Keratinocyte (primary cell): ENCODE measurements at regions not wholly inside any gene's neighbourhood (a gene's known extent, or its start where the extent isn't known, plus 50 kb on each side); places are given as distances from the start of the nearest gene placed in this dataset.

Experiments
- DNase-seq: peaks from one replicate; pipeline ENCODE4 v3.0.0-alpha.2; 2011; ENCODE audit warnings: low read depth, missing footprints, low spot score
- FAIRE-seq: peaks from 2 replicates; lab custom pipeline; 2011; peaks lifted over from hg19 to GRCh38; lab: Jason Lieb, UNC
- H2AFZ ChIP-seq: 2 replicates; pipeline ENCODE4 v1.6.0; 2012; ENCODE audit warnings: low read length, control low read depth, inconsistent platforms; ENCODE audit not compliant: control insufficient read depth
- H3K27ac ChIP-seq: 2 replicates; pipeline ENCODE4 v1.5.1; 2011; ENCODE audit warnings: low read length; ENCODE audit not compliant: control insufficient read depth, insufficient read depth
- H3K27me3 ChIP-seq: 3 replicates; pipeline ENCODE4 v1.6.0; 2011; ENCODE audit warnings: low read length; ENCODE audit not compliant: control insufficient read depth, insufficient read depth; ENCODE audit errors: extremely low read depth
- H3K36me3 ChIP-seq, 2 experiments: 2 replicates in 1 of 2; 3 replicates in 1 of 2; pipeline ENCODE4 v1.5.1; 2011; ENCODE audit warnings: low read length in 2 of 2, mild to moderate bottlenecking in 1 of 2; ENCODE audit not compliant: control insufficient read depth in 2 of 2, insufficient read depth in 2 of 2; ENCODE audit errors: extremely low read depth in 1 of 2
- H3K4me1 ChIP-seq: 3 replicates; pipeline ENCODE4 v1.5.1; 2011; ENCODE audit warnings: low read length; ENCODE audit not compliant: control insufficient read depth, insufficient read depth; ENCODE audit errors: extremely low read depth
- H3K4me2 ChIP-seq: 3 replicates; pipeline ENCODE4 v1.6.0; 2011; ENCODE audit warnings: low read depth, low read length; ENCODE audit not compliant: control insufficient read depth, insufficient read depth; ENCODE audit errors: extremely low read depth
- H3K4me3 ChIP-seq, 3 experiments: fragments of 200-600 bp in 1 of 3; sonication (generic) in 1 of 3; 2 replicates in 2 of 3; 3 replicates in 1 of 3; pipeline ENCODE4 v1.5.1; 2011 to 2016; ENCODE audit warnings: low read length in 3 of 3, mild to moderate bottlenecking in 3 of 3, control low read depth in 2 of 3, inconsistent platforms in 1 of 3, low read depth in 1 of 3, mixed read lengths in 1 of 3, mixed run types in 1 of 3, moderate library complexity in 1 of 3; ENCODE audit not compliant: control insufficient read depth in 2 of 3, insufficient read depth in 2 of 3; ENCODE audit errors: extremely low read depth in 1 of 3
- H3K79me2 ChIP-seq: 2 replicates; pipeline ENCODE4 v1.6.0; 2012; ENCODE audit warnings: low read length; ENCODE audit not compliant: control insufficient read depth, insufficient read depth
- H3K9ac ChIP-seq: 3 replicates; pipeline ENCODE4 v1.6.0; 2011; ENCODE audit warnings: low read length; ENCODE audit not compliant: control insufficient read depth, insufficient read depth; ENCODE audit errors: extremely low read depth
- H3K9me1 ChIP-seq: 3 replicates; pipeline ENCODE4 v1.6.0; 2011; ENCODE audit warnings: low read length; ENCODE audit not compliant: control insufficient read depth, insufficient read depth; ENCODE audit errors: extremely low read depth
- H3K9me3 ChIP-seq: 2 replicates; pipeline ENCODE4 v1.5.1; 2012; ENCODE audit warnings: low read depth, low read length; ENCODE audit not compliant: control insufficient read depth
- H4K20me1 ChIP-seq: 3 replicates; pipeline ENCODE4 v1.6.0; 2011; ENCODE audit warnings: low read length; ENCODE audit not compliant: control insufficient read depth, insufficient read depth; ENCODE audit errors: extremely low read depth
- CTCF ChIP-seq, 3 experiments: IDR thresholded peaks in 1 of 3; conservative IDR thresholded peaks in 1 of 3; optimal IDR thresholded peaks in 1 of 3; 2 replicates in 2 of 3; 3 replicates in 1 of 3; pipeline versions ENCODE3 to v1.5.1; 2011; ENCODE audit warnings: low read length in 3 of 3, mild to moderate bottlenecking in 3 of 3, moderate library complexity in 2 of 3, control low read depth in 1 of 3, inconsistent platforms in 1 of 3; ENCODE audit not compliant: insufficient read depth in 2 of 3; ENCODE audit errors: extremely low read depth in 1 of 3
- EZH2 ChIP-seq: IDR thresholded peaks from one replicate; pipeline ENCODE4 v1.6.1; 2012; ENCODE audit warnings: inconsistent platforms, mild to moderate bottlenecking, low read length, moderate library complexity
- dilution Hi-C: fragments of 300-500 bp; cut with MboI; formaldehyde crosslinking; loops from one replicate; pipeline ENCODE4 v1.7.0; 2020; ENCODE audit warnings: low sequenced_read_pairs; ENCODE audit not compliant: extremely low pct_ligation_motif_present

GRCh38 chr9:78892769-78893168, 595.8 kb downstream of the PSAT1 start:
- TF ChIP-seq CTCF (optimal IDR thresholded peaks at IDR 0.05 in 1 of 3, IDR thresholded peaks at IDR 0.05 in 1 of 3, conservative IDR thresholded peaks at IDR 0.05 in 1 of 3; ENCODE audit: extremely low read depth in 1 of 3, insufficient read depth in 2 of 3, low read length in 3 of 3) (no peak), EZH2 (no peak)
- Histone ChIP-seq H3K9me3 (no peaks in the 10 kb centered on the region), H3K27ac (no peak overlapping the region), H2AFZ (no peak overlapping the region), H3K79me2 (no peaks in the 10 kb centered on the region), H3K9me1 (no peaks in the 10 kb centered on the region), H3K36me3 (no peaks in the 10 kb centered on the region), H3K9ac (no peak overlapping the region), H4K20me1 (no peaks in the 10 kb centered on the region), H3K4me2 (no peak overlapping the region), H3K4me3 (no peak overlapping the region), H3K4me1 (no peaks in the 10 kb centered on the region), H3K27me3 (no peaks in the 10 kb centered on the region)
- DNase-seq (no peak), FAIRE-seq (no peak)
- dilution Hi-C loops = no loop called here

- DNase-seq (no peak), FAIRE-seq (no peak)
- no peak overlapping the region for H3K4me2 ChIP-seq
- H3K9ac ChIP-seq = no peak overlapping the region
- H3K4me3 ChIP-seq = no peak overlapping the region
- no peaks in the 10 kb centered on the region for H3K79me2 ChIP-seq
- H3K4me1 ChIP-seq = no peaks in the 10 kb centered on the region
- no peaks in the 10 kb centered on the region for H3K36me3 ChIP-seq
- no peaks in the 10 kb centered on the region for H3K27me3 ChIP-seq
- no peaks in the 10 kb centered on the region for H4K20me1 ChIP-seq
- no peak overlapping the region for H2AFZ ChIP-seq
- H3K9me3 ChIP-seq = no peaks in the 10 kb centered on the region
- H3K27ac ChIP-seq = no peak overlapping the region
- TF ChIP-seq EZH2 = no peak
- dilution Hi-C loops = no loop called here
- no peaks in the 10 kb centered on the region for H3K9me1 ChIP-seq
Measured at GRCh38 chr9:78893774-78894401, 597.0 kb downstream of the PSAT1 start.

GRCh38 chr9:78896479-78896878, 599.6 kb downstream of the PSAT1 start:
- no peak overlapping the region for H3K4me2 ChIP-seq
- no peaks in the 10 kb centered on the region for H3K27me3 ChIP-seq
- H3K79me2 ChIP-seq = no peaks in the 10 kb centered on the region
- dilution Hi-C loops = no loop called here
- no peak overlapping the region for H2AFZ ChIP-seq
- FAIRE-seq (no peak), DNase-seq (no peak)
- no peak overlapping the region for H3K27ac ChIP-seq
- no peaks in the 10 kb centered on the region for H3K36me3 ChIP-seq
- no peak overlapping the region for H3K9ac ChIP-seq
- H4K20me1 ChIP-seq = no peaks in the 10 kb centered on the region
- H3K9me3 ChIP-seq = no peaks in the 10 kb centered on the region
- no peak overlapping the region for H3K4me3 ChIP-seq
- TF ChIP-seq EZH2 = no peak
- TF ChIP-seq CTCF (optimal IDR thresholded peaks at IDR 0.05 in 1 of 3, IDR thresholded peaks at IDR 0.05 in 1 of 3, conservative IDR thresholded peaks at IDR 0.05 in 1 of 3; ENCODE audit: extremely low read depth in 1 of 3, insufficient read depth in 2 of 3, low read length in 3 of 3) = no peak
- H3K4me1 ChIP-seq = no peaks in the 10 kb centered on the region
- H3K9me1 ChIP-seq = no peaks in the 10 kb centered on the region
